Prostate gland (tissue), 2 donors: ENCODE measurements at regions not wholly inside any gene's neighbourhood (a gene's known extent, or its start where the extent isn't known, plus 50 kb on each side); places are given as distances from the start of the nearest gene placed in this dataset.

Source experiments
- CTCF ChIP-seq, 4 experiments: fragments of 200-600 bp in 2 of 4; fragments of 450-650 bp in 2 of 4; sonication (generic) in 2 of 4; IDR thresholded peaks; 1 replicate in 3 of 4; 2 replicates in 1 of 4; pipeline ENCODE4 v1.5.1; 2016 to 2019; ENCODE audit warnings: antibody characterized with exemption in 4 of 4, mild to moderate bottlenecking in 2 of 4, moderate library complexity in 2 of 4
- POLR2AphosphoS5 ChIP-seq: sonication (generic); formaldehyde crosslinking; IDR thresholded peaks from one replicate; pipeline ENCODE4 v1.6.1; 2017; ENCODE audit warnings: antibody characterized with exemption

- no peak for TF ChIP-seq CTCF (IDR thresholded peaks at IDR 0.05)
- TF ChIP-seq POLR2AphosphoS5, result no peak
Measured at GRCh38 chr15:85974348-85974705, 105.3 kb upstream of the AGBL1 start.
